ENCODE measurements at regions not wholly inside any gene's neighbourhood (a gene's known extent, or its start where the extent isn't known, plus 50 kb on each side); places are given as distances from the start of the nearest gene placed in this dataset.

- intact Hi-C loops (cut with micrococcal nuclease) (no loop called here), in situ Hi-C loops (cut with MboI) (no loop called here)
- no TSS peak for BruUV-seq (replicated peaks)
- ChIA-PET POLR2A (interaction anchor here (0.6 to 2.1 kb wide), 6 partner anchors 11 to 231 kb away, joined by 3 to 13 read pairs (median 3); no protein-coding TSS in a partner anchor), CTCF (ENCODE audit: low intra/inter-chr PET ratio) (interaction anchor here (0.6 to 1.3 kb wide), 3 partner anchors 139 to 232 kb away, joined by 3 to 4 read pairs (median 4); no protein-coding TSS in a partner anchor)
- no peaks in the 10 kb centered on the region for H3K27me3 ChIP-seq (ENCODE audit: control insufficient read depth in 2 of 2, insufficient read depth in 2 of 2, low read length in 2 of 2)
- H3K9me1 ChIP-seq (ENCODE audit: control insufficient read depth, insufficient read depth, low read length), result no peaks in the 10 kb centered on the region
- H2AFZ ChIP-seq (ENCODE audit: low read depth, low read length), result no peak overlapping the region
- H3K4me3 ChIP-seq, result no peak overlapping the region
- no peaks in the 10 kb centered on the region; a peak in 3 of 5 replicates for H3K4me1 ChIP-seq (replicated peaks in 1 of 2; ENCODE audit: control insufficient read depth in 2 of 2, insufficient read depth in 2 of 2, low read length in 2 of 2)
- no peak for ATAC-seq
- 59% methylated on average over 1 of the region's 1 CpG for WGBS (ENCODE audit: insufficient coverage, low coverage, missing lambda C conversion rate)
- H3K27ac ChIP-seq (ENCODE audit: extremely low read depth, low read depth, low read length), result no peak overlapping the region
- no peaks in the 10 kb centered on the region; the same call in 1 of the 2 replicates for H3K9me3 ChIP-seq (replicated peaks; ENCODE audit: control insufficient read depth, insufficient read depth, low read depth, low read length)
- no peak for FAIRE-seq
- H3K36me3 ChIP-seq (ENCODE audit: control insufficient read depth, insufficient read depth, low read length), result no peaks in the 10 kb centered on the region
- no peak for DNase-seq (ENCODE audit: extremely low read depth in 1 of 4, low spot score in 3 of 4)
- H3K4me2 ChIP-seq (ENCODE audit: insufficient read depth, low read length), result no peak overlapping the region
- no peaks in the 10 kb centered on the region for H4K20me1 ChIP-seq (replicated peaks; ENCODE audit: control insufficient read depth, insufficient read depth, low read length)
- H3K9ac ChIP-seq (ENCODE audit: insufficient read depth in 1 of 2, low read depth in 2 of 2, low read length in 2 of 2), result no peak overlapping the region
- no peaks in the 10 kb centered on the region for H3K79me2 ChIP-seq (ENCODE audit: control insufficient read depth, insufficient read depth, low read length)
- TF ChIP-seq RERE (CRISPR knock-in tag; IDR thresholded peaks at IDR 0.05; ENCODE audit: borderline replicate concordance) (no peak), PPARD (CRISPR knock-in tag; IDR thresholded peaks at IDR 0.05) (no peak), ZNF507 (tag; conservative IDR thresholded peaks at IDR 0.05) (peak; percentile 98), ZNF277 (CRISPR knock-in tag; IDR thresholded peaks at IDR 0.05; ENCODE audit: borderline replicate concordance) (no peak), ID3 (CRISPR knock-in tag; IDR thresholded peaks at IDR 0.05) (no peak), ID3 (tag; IDR thresholded peaks at IDR 0.05) (no peak), E2F8 (IDR thresholded peaks at IDR 0.05; ENCODE audit: low read depth, partially characterized antibody) (no peak), MTA2 (IDR thresholded peaks at IDR 0.05; ENCODE audit: low read depth) (no peak), PRPF4 (IDR thresholded peaks at IDR 0.05; ENCODE audit: insufficient read depth, low read depth, low read length, poor library complexity, severe bottlenecking) (no peak), XRCC4 (IDR thresholded peaks at IDR 0.05; ENCODE audit: extremely low read depth, insufficient read depth, insufficient read length) (no peak), FOXA3 (CRISPR knock-in tag; conservative IDR thresholded peaks at IDR 0.05 in 1 of 2, IDR thresholded peaks at IDR 0.05 in 1 of 2) (no peak)
These were observed 71.8 kb downstream of the TNFAIP3 start for GRCh38 chr6:137938770-137939379.

All from K562 (cell line).